ENCODE measurements at regions not wholly inside any gene's neighbourhood (a gene's known extent, or its start where the extent isn't known, plus 50 kb on each side); places are given as distances from the start of the nearest gene placed in this dataset.

- no peak for DNase-seq
Observed at GRCh38 chr16:50992350-50993032, 158.6 kb downstream of the SALL1 start.

DNA sequence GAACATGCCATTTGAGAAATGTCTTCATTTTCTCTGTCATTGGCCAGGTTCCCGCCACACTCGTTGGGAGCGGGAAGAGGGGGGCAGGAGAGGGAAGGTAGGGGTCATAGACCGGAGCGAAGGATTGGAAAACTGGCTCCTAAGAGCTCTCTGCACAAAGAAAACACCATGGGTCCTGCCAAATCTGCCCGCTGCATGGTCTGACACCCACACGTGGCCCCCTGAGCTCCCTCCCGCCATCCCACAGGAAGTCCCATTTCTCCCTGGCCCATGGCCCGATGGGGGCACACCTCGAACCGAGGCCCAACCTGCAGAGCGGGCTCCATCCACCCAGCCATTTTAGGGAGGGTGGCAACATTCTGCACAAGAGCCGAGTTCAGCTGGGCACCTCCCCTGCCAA, 159.6 kb downstream of the SALL1 start:
- no peak for DNase-seq

DNA sequence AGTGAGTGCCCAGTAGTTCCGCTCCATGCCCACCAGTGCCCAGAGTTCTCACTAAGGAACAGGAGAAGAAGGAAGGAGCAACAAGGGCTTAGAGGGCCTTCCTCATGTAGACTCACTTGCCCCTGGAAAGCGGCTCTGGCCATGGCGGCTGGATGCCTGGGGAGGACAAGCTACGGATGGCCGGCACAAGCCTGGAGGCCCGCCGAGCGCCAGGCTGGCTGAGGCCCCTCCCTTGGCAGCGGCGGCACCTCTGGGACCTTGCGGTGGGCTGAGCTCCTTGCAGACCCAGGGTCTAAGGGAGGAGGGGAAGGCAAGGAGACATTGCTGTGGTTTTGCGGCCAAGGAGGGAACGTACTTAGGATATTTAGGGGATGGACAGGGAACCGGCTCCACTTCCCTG, 160.1 kb downstream of the SALL1 start:
- DNase-seq, result no peak

DNA sequence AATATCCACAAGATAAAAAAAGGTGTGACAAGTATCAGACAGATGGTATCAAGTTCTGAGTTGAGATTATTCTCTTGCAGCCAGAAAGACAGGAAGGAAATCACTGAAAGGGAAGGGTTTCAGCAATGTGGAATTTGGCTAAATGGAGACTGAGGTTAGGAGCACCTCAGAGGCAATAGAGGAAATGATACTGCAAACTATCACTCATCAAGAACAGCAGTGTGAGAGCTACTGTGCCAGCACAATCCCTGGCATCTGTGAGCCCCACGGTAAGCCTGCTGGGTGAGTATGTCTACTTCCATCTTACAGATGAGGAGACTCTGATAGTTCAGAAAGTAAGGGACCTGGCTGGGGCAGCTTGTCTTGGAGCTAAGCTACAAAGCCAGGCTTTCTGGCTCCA, 162.0 kb downstream of the SALL1 start:
- DNase-seq, result no peak

- DNase-seq, result no peak
Observed at GRCh38 chr16:50988441-50988840, 162.6 kb downstream of the SALL1 start.

DNA sequence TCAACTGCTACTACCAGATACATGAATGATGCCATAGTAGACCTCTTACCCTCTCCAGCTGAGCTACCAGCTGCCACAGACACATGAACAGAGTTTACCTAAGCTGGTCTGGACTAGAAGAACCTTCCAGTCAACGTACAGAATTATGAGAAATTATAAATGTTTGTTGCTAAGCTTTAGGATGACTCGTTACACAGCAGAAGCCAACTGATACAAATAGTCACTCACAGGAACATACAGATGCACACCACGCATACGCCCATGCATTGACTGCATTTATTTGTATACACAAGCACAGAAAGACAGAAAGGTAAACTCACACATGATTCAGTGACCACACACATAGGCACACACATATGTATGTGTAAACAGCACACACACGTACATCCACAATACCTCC, 164.6 kb downstream of the SALL1 start:
- DNase-seq, result no peak

- DNase-seq, result no peak
Observed at GRCh38 chr16:50985733-50986132, 165.3 kb downstream of the SALL1 start.

GRCh38 chr16:50984688-50985087, 166.4 kb downstream of the SALL1 start:
- DNase-seq, result no peak

- DNase-seq, result no peak
Observed at GRCh38 chr16:50982808-50983207, 168.3 kb downstream of the SALL1 start.

DNA sequence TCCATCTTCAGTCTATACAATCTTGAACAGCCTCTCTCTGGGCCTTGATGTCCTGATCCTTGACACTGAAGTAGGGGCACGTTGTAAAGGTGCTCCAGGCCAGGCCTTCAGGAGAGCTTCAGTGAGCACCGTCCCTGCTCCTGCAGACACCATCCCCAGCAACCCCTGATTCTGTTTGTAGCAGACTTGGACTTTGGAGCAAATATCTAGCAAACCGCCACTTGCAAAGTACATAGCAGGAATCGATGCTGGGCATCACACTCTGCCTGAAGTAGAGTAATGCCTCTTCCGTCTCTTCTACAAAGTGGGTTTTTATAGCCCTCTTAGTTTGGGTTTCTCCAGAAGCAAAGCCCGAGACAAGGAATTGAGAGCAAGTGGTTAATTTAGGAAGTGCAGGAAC, 169.1 kb downstream of the SALL1 start:
- DNase-seq, result no peak

DNA sequence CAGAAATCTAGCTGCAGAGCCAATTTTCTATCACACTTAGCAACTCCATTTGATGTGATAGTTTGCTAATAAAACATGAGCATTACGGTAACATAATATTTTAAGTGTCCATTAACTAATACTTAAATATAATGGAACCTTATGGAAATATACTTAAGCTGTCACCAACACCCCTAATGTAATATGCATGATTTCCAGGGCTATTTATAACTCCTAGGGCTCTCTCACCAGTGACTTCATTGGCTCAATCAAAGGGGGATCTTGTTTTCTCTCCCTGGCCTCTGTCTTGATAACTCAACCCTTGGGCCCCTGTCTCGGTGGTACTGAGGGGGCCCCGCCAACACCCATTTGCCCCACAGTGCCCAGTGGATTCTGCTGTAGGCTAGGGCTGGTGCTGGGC, 170.4 kb downstream of the SALL1 start:
- DNase-seq, result no peak

- no peak for DNase-seq
Observed at GRCh38 chr16:50979806-50980620, 171.1 kb downstream of the SALL1 start.

DNA sequence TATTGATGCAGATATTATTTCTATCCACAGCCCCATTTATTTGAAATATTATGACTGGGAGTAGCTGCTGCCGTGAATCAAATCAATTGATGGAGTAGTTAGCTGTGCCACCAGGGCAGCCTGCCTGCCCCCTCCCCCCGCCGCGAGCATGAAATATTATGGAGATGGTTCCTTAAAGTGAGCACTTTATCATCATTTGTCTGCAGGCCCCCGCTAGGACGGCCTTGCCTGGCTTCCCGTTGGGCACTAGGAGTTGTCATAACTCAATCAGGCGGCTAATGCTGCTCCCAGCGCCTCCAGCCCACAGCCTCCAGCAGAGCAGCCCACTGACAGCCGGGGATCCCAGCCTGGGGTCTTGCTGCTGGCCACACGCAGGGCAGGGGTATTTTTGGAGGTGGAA, 173.9 kb downstream of the SALL1 start:
- DNase-seq, result no peak

DNA sequence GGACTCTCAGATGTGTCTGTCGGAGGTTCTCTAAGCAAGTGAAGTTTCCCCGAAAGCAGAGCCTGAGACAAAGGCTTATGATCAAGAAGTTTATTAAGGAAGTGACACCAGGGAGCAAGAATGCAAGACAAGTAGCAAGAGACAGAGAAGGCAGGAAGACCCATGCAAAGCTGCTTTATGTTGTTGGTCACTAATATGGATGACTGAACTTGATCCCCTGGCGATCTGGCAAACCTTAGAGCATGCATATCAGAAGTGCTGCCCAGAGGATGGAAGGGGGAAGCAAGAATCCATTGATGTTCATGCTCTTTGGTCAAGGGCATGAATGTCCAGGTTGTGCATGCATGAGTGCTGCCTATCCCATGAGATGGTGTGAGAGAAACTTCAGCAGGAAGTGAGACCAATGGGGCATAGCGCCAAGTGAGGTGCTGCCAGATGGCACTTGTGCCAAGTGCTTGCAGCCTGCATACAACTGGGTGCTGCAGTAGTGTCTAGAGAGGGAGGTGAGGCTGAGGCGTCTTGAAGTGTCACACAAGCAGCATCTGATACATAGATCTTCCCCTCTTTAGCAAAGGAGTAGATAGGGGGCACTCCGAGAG, 176.5 kb downstream of the SALL1 start:
- no peak for DNase-seq

DNA sequence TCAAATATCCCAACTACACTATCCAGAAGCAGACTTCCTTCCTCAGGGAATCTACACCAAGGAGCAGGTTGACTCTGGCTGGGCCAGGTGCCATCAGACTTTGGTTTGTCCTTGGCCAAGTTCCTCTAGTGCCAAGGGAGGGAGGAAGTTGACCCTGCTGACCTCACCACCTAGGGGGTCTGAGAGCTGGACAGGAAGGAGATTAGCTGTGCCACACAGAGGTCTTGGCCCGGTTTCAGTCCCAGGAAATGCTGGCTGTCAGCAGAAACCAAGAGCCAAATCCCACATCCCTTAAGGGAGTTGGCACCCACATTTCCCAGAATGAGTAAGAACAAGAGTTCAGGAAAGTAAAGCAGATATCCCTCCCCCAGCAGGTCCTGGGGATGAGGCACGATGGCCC, 178.2 kb downstream of the SALL1 start:
- no peak for DNase-seq

- no peak for DNase-seq
Observed at GRCh38 chr16:50970281-50970680, 180.8 kb downstream of the SALL1 start.

- no peak for DNase-seq
Observed at GRCh38 chr16:50967827-50968612, 183.1 kb downstream of the SALL1 start.

DNA sequence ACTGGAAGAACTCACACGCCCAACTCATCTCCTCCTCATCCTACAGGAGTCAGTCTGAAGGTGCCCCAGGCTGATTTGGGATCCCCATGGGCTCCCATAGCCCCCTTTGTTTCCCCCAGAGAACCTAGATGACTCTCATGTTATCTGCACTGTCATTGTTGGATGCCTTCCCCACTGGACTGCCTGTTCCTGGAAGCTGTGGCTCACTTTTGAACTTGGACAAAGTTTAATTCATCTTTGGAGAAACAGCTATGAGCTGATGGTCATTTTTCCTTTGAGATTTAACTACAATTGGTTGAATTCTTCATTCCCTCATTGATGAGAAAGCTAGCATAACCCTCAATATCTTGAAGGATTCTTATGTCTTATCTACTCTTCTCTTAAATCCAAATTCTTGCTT, 186.6 kb downstream of the SALL1 start:
- no peak for DNase-seq

DNA sequence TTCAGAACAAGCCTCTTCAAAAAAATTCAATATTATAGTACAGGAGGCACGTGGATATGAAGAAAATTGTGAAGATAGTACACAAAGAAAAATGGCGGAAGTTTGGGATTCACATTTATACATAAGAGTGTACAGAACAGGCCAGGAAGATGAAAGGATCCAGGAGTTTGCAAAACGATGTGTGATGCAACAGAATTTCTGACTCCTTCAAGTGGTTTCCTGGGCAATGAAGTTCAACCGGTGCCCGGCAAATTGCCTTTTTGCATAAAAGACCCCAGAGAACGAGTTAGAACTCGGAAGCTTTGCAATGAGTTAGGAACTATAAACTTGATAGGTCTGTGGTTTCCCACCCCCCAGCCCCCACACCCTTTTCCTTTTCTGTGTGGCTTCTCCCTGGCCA, 189.1 kb downstream of the SALL1 start:
- no peak for DNase-seq

GRCh38 chr16:50960517-50961202, 190.4 kb downstream of the SALL1 start:
- no peak for DNase-seq

DNA sequence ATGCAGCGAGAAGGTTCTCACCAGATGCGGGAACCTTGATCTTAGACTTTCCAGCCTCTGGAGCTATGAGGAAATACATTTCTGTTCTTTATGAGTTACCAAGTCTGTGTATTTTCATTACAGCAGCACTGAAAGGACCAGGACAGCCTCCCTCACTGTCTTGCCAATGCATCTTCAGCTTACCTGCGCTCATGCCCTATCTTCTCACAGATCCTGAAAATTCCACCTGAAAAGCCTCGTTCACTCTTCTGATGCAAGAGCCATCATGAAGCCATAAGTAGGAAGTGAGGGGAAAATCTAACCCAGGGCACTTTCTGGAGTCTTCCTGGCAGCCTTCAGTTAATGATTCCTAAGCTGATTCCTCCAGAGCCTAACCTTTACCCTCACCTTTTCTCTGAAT, 194.0 kb downstream of the SALL1 start:
- no peak for DNase-seq

DNA sequence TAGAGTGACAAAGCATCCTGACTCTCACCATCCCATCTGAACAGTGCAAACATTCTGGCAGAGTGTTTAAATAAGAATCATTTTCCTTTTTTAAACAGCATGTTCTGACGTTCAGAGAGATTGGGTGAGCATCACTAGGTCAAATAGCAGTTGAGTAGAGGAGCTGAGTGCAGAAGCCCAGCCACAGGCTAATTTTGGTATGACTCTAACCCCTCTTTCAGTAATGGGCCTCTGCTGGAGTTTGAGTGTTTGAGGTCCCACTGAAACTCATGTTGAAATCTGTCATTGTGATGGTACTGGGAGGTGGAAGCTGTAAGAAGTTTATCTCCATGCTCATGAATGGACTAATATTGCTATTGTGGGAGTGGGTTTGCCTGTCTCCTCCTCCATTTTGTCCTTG, 194.4 kb downstream of the SALL1 start:
- no peak for DNase-seq
